ENCODE measurements at regions not wholly inside any gene's neighbourhood (a gene's known extent, or its start where the extent isn't known, plus 50 kb on each side); places are given as distances from the start of the nearest gene placed in this dataset.
"Not testable (repeated sequence)": the region's sequence is repeated elsewhere in the genome, so short reads cannot be mapped to it uniquely, and the experiment has no call there.

- TF ChIP-seq, protein P1, sequence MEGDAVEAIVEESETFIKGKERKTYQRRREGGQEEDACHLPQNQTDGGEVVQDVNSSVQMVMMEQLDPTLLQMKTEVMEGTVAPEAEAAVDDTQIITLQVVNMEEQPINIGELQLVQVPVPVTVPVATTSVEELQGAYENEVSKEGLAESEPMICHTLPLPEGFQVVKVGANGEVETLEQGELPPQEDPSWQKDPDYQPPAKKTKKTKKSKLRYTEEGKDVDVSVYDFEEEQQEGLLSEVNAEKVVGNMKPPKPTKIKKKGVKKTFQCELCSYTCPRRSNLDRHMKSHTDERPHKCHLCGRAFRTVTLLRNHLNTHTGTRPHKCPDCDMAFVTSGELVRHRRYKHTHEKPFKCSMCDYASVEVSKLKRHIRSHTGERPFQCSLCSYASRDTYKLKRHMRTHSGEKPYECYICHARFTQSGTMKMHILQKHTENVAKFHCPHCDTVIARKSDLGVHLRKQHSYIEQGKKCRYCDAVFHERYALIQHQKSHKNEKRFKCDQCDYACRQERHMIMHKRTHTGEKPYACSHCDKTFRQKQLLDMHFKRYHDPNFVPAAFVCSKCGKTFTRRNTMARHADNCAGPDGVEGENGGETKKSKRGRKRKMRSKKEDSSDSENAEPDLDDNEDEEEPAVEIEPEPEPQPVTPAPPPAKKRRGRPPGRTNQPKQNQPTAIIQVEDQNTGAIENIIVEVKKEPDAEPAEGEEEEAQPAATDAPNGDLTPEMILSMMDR (IDR thresholded peaks at IDR 0.05; ENCODE audit: insufficient read depth, low read length, poor library complexity, severe bottlenecking): not testable (repeated sequence)
- TF ChIP-seq EZH2phosphoT487 (conservative IDR thresholded peaks at IDR 0.05; ENCODE audit: low read length): not testable (repeated sequence)
These were observed 281.7 kb upstream of the MEF2C start for GRCh38 chr5:89164703-89165102.

All from SU-DHL-6 (cell line).